HG02852 (cell line): ENCODE measurements at regions not wholly inside any gene's neighbourhood (a gene's known extent, or its start where the extent isn't known, plus 50 kb on each side); places are given as distances from the start of the nearest gene placed in this dataset.

Experiments
- ATAC-seq: cut with Tn5 transposase; IDR thresholded peaks from one replicate; pipeline ENCODE4 v1.9.1; 2021; ENCODE audit warnings: mild to moderate bottlenecking, moderate library complexity; ENCODE audit not compliant: unreplicated experiment

DNA sequence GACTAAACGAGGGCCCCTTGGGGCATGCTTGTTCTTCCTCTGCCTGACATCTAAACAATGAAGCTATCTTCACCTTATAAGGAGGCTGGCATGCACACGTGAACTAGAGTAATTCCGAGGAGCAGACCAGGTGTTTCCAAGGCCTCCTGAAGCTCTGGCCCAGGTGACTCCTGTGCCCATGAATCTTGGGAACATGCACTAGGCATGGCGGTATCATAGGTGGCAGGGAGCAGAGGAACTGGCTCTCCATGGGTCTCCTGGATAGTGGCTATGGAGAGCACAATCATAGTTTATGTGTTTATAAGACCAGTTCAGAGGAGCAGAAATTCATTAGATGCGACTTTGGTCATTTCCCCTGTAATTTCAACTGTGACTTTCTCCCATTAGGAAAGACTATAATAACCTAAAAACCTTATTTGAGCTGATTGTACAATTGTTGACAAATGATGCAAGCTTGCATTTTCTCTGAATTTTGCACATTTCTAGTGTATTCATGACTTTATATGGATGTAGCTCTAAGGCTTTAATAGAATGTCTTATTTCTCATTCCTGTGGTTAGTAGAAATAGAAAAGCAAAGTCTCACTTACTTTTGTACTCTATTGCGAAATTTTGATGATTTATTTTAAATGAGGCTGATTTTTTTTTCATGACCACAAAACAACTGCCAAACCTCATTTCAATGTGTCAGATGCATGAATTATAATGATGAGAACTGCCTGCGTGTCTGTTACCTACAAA lies 135.3 kb upstream of the RPS23 start:
- no peak for ATAC-seq

DNA sequence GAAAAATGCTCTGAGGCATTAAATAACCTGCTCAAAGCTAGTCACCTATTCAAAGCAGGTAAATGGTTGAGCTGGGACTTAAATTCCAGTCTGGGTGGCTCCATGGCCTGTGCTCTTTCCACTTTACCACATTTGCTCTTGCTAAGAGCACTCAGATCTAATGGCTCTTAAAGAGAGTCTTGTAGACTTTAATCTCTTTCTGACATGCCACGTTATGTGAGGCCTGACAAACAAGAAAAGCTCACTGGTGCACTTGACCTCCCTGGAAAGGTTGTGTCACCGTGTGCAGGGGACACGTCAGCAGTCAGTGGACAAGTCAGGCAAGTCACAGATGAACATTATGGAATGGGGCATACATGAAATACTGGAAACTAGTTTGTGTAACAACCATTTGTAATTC lies 129.9 kb upstream of the RPS23 start:
- no peak for ATAC-seq

GRCh38 chr5:82406205-82406773 lies 128.1 kb upstream of the RPS23 start:
- ATAC-seq = no peak

GRCh38 chr5:82405618-82406204 lies 127.6 kb upstream of the RPS23 start:
- ATAC-seq = no peak

GRCh38 chr5:82405161-82405560 lies 127.0 kb upstream of the RPS23 start:
- no peak for ATAC-seq

DNA sequence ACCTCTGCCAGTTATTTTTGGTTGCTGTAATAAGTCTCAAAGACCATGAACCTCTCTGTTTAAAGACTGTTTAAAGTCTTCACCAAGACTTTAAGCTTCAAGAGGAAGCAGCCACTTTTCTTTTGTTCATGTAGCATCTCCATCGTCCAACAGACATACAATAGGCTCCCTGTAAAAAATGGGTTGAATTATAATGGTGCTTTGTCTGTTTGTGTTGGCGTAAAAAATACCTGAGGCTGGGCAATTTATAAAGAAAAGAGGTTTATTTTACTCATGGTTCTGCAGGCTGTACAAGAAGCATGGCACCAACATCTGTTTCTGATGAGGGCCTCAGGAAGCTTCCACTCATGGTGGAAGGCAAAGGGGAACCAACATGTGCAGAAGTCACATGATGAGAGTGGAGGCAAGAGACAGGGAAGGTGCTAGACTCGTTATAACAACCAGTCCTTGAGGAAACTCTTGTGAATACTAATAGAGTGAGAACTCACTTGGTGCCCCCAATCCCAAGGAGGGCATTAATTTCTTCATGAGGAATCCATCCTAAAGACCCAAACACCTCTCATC lies 126.3 kb upstream of the RPS23 start:
- ATAC-seq = no peak

DNA sequence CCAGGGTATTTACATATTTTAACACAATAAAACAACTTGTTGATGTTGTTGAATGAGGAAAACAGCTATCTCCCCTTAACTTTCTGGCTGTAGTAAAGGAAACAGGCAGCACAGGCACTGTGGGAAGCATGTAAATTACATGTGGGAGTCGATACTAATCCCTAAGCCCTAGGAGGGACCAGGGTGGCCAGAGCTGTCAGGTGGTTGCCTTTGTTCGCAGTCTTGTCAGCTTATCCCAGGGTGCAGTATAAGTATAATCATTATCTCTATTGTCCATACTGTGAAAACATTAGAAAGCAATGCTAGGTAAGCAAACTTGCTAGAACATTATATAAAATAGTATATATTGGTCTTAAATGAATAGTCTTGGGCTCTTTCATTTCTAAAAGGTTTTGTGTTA lies 125.6 kb upstream of the RPS23 start:
- ATAC-seq = no peak

GRCh38 chr5:82403026-82403425 lies 124.9 kb upstream of the RPS23 start:
- no peak for ATAC-seq

DNA sequence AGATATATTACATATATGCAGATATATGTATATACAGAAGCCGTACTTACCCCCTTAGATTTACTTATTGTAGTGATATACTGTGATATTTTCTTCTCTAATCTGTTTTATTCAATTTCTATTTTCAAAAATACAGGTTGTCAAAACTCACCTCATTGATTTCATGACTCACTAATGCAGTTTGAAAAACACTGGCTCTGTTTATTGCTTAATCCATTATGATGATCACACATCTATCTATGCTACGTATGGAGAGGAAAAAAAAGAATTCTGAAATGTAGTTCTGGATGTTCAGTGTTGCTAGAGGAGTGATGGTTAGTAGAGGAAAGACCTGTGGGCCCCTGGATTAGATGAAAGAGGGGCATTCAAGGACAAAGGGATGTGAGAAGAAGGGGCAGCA lies 121.0 kb upstream of the RPS23 start:
- ATAC-seq = no peak

DNA sequence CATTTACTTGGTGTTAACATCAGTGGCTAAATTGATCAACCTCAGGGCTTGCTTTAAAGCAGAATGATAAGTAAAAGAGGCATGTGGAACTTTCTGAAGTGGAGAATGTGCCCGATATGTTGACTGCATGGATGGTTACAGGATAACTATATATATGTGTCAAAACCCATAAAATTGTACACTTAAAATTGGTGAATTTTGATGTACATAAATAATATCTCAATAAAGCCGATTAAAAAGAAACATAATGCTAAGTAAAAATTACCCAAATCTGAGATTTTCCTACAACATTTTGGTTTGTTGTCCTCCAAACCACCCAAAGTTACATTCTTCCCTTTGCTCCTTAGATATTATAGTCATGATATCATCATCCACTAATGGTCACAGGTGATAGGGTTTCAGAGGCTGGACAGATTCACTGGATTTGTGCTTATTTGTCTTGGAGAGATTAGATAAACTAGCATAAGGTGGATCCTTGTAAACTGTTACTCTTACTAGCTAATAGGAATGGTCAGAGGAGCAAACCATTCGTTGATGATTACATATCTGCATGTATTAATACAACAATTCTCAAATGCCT lies 119.7 kb upstream of the RPS23 start:
- no peak for ATAC-seq

- no peak for ATAC-seq
Observed at GRCh38 chr5:82396871-82397514, 118.8 kb upstream of the RPS23 start.

DNA sequence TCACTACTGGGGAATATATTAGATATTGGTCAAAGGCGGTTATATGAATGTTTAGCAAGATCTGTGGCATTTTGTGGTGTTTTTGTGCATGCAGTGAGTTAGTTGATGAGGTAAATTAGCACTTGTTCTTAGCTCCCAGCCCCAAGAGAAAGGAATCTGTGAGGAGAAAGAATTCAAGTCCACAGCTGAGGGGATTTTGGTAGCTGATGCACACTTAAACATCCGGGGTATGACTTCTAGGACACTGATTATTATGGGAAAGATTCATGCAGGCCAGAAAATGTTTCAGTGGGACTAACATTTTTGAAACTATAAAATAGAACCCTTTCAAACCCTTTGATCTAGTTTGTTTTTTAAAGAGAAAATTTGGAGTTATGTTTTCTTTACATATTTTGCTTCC lies 118.2 kb upstream of the RPS23 start:
- ATAC-seq = no peak

DNA sequence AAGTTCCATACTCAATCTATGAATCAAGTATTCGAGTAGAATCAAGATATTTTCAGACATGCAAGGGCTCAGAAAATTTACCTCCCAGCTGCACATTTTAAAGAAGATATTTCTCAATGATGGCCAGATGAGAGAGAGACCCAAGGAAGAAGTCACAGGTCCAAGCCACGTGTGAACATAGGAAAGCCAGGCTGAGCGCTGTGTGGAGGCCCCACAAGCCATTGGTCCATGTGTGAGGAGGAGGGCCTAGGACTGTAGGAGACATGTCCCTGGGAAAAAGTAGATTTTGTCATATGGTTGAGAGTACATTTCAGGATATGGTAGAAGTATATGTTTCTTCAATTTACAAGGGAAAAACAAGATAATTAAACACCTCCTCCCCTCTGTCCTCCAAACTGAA lies 115.8 kb upstream of the RPS23 start:
- no peak for ATAC-seq

GRCh38 chr5:82390088-82390487 lies 111.9 kb upstream of the RPS23 start:
- no peak for ATAC-seq

DNA sequence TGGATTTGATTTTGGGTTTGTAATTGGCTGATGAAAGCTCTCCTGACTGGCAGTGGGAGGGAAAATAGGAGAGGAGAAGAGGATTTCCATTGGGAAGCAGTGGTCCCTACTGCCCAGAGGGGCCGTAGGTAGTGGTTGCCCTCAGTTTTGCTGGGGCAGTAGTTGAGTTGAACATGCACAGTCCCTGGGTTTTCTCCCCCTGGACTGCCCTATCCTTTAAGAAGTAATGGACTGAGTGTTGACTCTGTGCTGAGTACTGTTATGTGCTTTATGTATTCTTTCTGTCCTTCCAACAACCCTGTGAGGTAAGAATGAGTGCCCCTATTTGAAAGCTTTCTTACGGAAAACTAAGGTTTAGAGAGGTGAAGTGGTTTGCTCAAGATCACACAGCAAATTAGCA lies 111.2 kb upstream of the RPS23 start:
- no peak for ATAC-seq

DNA sequence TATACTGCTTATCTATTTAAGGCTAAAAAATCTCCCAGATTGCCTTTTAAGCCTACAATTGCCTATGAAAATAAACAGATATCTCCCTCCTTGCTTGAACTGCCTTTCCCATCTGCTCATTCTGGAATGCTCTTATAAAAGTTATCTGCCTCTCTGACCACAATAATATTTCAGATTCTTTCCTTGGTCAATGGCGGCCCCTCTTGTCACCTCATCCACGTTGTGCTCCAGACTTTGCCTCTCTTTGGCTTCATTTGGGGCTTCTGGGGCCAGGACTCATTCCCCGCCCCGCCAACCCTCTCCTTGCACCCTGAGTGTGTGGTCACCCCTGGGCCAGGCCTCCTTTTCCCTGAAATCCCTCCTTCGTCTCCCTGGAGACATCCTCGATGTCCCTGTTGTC lies 110.0 kb upstream of the RPS23 start:
- ATAC-seq = no peak

- ATAC-seq = no peak
Observed at GRCh38 chr5:82387819-82388166, 109.6 kb upstream of the RPS23 start.

- ATAC-seq = no peak
Observed at GRCh38 chr5:82387001-82387818, 109.1 kb upstream of the RPS23 start.

DNA sequence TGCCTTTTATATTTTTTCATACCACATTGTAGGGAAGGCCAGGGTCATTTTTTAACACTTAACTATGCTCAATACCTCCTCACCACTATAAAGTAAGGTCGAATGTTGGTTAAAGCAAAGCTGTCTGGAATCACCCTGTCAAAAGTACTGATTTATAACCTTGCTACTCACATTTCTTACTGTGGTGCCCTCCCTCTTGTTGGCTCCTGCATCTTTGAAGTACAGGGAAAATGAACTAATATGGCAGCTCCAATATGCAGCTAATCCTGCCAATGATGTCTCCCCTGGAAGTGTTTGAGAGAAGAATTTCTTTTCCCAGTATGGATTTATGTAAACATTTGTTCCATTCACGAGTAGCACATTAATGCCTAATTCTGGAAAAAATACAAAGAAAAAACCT lies 108.4 kb upstream of the RPS23 start:
- ATAC-seq = no peak

- no peak for ATAC-seq
Observed at GRCh38 chr5:82384034-82384750, 106.0 kb upstream of the RPS23 start.
